H1 (cell line): ENCODE measurements at regions not wholly inside any gene's neighbourhood (a gene's known extent, or its start where the extent isn't known, plus 50 kb on each side); places are given as distances from the start of the nearest gene placed in this dataset.

Experiments
- CTCF ChIA-PET: fragments of 300-600 bp; sonication (Branson Sonifier 250); formaldehyde crosslinking; loops from one replicate; lab custom pipeline; 2021; ENCODE audit not compliant: partially characterized antibody; lab: Charles Lee
- POLR2A ChIA-PET: fragments of 300-600 bp; sonication (Branson Sonifier 250); formaldehyde crosslinking; loops from one replicate; lab custom pipeline; 2021; ENCODE audit warnings: inconsistent platforms; ENCODE audit not compliant: partially characterized antibody; lab: Charles Lee
- DNase-seq, 2 experiments: peaks; one replicate each; pipeline versions ENCODE4 v3.0.0 to v3.0.0-alpha.2; 2010 to 2022; ENCODE audit warnings: low spot score in 2 of 2, low read depth in 1 of 2, mixed read lengths in 1 of 2
- FAIRE-seq: peaks from 2 replicates; lab custom pipeline; 2011; peaks lifted over from hg19 to GRCh38; lab: Jason Lieb, UNC
- H2AFZ ChIP-seq: 2 replicates; pipeline ENCODE4 v1.8.1; 2012; ENCODE audit warnings: low read length, inconsistent platforms
- H2AK5ac ChIP-seq: 2 replicates; pipeline ENCODE4 v1.6.1; 2013; ENCODE audit warnings: low read depth, low read length
- H2BK120ac ChIP-seq: replicated peaks from 2 replicates; pipeline ENCODE3; 2013; ENCODE audit warnings: low read depth, low read length, inconsistent platforms
- H2BK12ac ChIP-seq: 2 replicates; pipeline ENCODE4 v1.6.1; 2013; ENCODE audit warnings: low read depth, low read length
- H2BK15ac ChIP-seq: 2 replicates; pipeline ENCODE4 v1.6.1; 2013; ENCODE audit warnings: low read length
- H2BK20ac ChIP-seq: 2 replicates; pipeline ENCODE4 v1.6.1; 2013; ENCODE audit warnings: low read length
- H2BK5ac ChIP-seq: 2 replicates; pipeline ENCODE4 v1.6.1; 2013; ENCODE audit warnings: low read depth, low read length
- H3K14ac ChIP-seq: 2 replicates; pipeline ENCODE4 v1.6.1; 2013; ENCODE audit warnings: inconsistent platforms; ENCODE audit not compliant: insufficient read length
- H3K18ac ChIP-seq: 2 replicates; pipeline ENCODE4 v1.6.1; 2013; ENCODE audit warnings: low read length; ENCODE audit errors: extremely low read depth
- H3K23ac ChIP-seq: 2 replicates; pipeline ENCODE4 v1.6.1; 2013; ENCODE audit warnings: inconsistent platforms; ENCODE audit not compliant: insufficient read length
- H3K23me2 ChIP-seq: 2 replicates; pipeline ENCODE4 v1.6.1; 2013; ENCODE audit warnings: low read depth, low read length
- H3K27ac ChIP-seq: 2 replicates; pipeline ENCODE4 v1.6.1; 2011; ENCODE audit warnings: low read depth, low read length, inconsistent platforms
- H3K27me3 ChIP-seq, 4 experiments: replicated peaks in 1 of 4; 1 replicate in 1 of 4; 2 replicates in 3 of 4; pipeline versions ENCODE4 v1.6.1 to v1.8.1; 2011 to 2013; ENCODE audit warnings: low read length in 3 of 4, mild to moderate bottlenecking in 3 of 4, inconsistent platforms in 2 of 4, mixed read lengths in 2 of 4, moderate library complexity in 1 of 4; ENCODE audit not compliant: control insufficient read depth in 3 of 4, insufficient read depth in 3 of 4; ENCODE audit errors: extremely low read depth in 1 of 4
- H3K36me3 ChIP-seq, 4 experiments: 2 replicates each; pipeline versions ENCODE4 v1.6.1 to v1.8.1; 2011 to 2013; ENCODE audit warnings: mild to moderate bottlenecking in 4 of 4, low read length in 3 of 4, moderate library complexity in 2 of 4, control low read depth in 1 of 4, inconsistent platforms in 1 of 4; ENCODE audit not compliant: insufficient read depth in 4 of 4, control insufficient read depth in 2 of 4
- H3K4ac ChIP-seq: replicated peaks from 2 replicates; pipeline ENCODE3; 2013; ENCODE audit warnings: low read length, low read depth, mixed read lengths, inconsistent platforms; ENCODE audit not compliant: insufficient read length
- H3K4me1 ChIP-seq, 4 experiments: replicated peaks in 1 of 4; 1 replicate in 1 of 4; 2 replicates in 3 of 4; pipeline versions ENCODE4 v1.6.1 to v1.8.1; 2011 to 2013; ENCODE audit warnings: low read length in 3 of 4, inconsistent platforms in 2 of 4, mixed read lengths in 1 of 4; ENCODE audit not compliant: insufficient read depth in 4 of 4, control insufficient read depth in 3 of 4
- H3K4me2 ChIP-seq, 2 experiments: 2 replicates each; pipeline versions ENCODE4 v1.6.1 to v1.8.1; 2011 to 2013; ENCODE audit warnings: low read depth in 2 of 2, low read length in 2 of 2, control low read depth in 1 of 2, inconsistent platforms in 1 of 2, mild to moderate bottlenecking in 1 of 2; ENCODE audit not compliant: insufficient read depth in 1 of 2
- H3K4me3 ChIP-seq, 4 experiments: fragments of 200-600, 300-600 bp in 1 of 4; sonication (generic), shearing (Covaris generic), sonication (Bioruptor Twin) in 1 of 4; 2 replicates each; pipeline versions ENCODE4 v1.5.1 to v1.8.1; 2011 to 2016; ENCODE audit warnings: low read length in 4 of 4, low read depth in 3 of 4, control low read depth in 2 of 4, inconsistent platforms in 2 of 4, mild to moderate bottlenecking in 2 of 4, mixed read lengths in 1 of 4, moderate library complexity in 1 of 4; ENCODE audit not compliant: insufficient read depth in 2 of 4; ENCODE audit errors: extremely low read depth in 1 of 4
- H3K56ac ChIP-seq: replicated peaks from 2 replicates; pipeline ENCODE3; 2013; ENCODE audit warnings: low read depth, mild to moderate bottlenecking, mixed read lengths, low read length, inconsistent platforms; ENCODE audit not compliant: insufficient read length
- H3K79me1 ChIP-seq: 2 replicates; pipeline ENCODE4 v1.6.1; 2013; ENCODE audit warnings: low read depth, low read length, control low read depth
- H3K79me2 ChIP-seq, 2 experiments: 2 replicates each; pipeline versions ENCODE4 v1.6.1 to v1.8.1; 2012 to 2013; ENCODE audit warnings: low read length in 2 of 2, mild to moderate bottlenecking in 2 of 2, inconsistent platforms in 1 of 2; ENCODE audit not compliant: insufficient read depth in 2 of 2, control insufficient read depth in 1 of 2
- H3K9ac ChIP-seq, 4 experiments: replicated peaks in 1 of 4; 1 replicate in 1 of 4; 2 replicates in 3 of 4; pipeline versions ENCODE4 v1.6.1 to v1.8.1; 2011 to 2013; ENCODE audit warnings: low read depth in 3 of 4, low read length in 3 of 4, control low read depth in 2 of 4, mild to moderate bottlenecking in 2 of 4, moderate library complexity in 2 of 4, inconsistent platforms in 1 of 4; ENCODE audit errors: extremely low read depth in 1 of 4
- H3K9me3 ChIP-seq, 2 experiments: 2 replicates each; pipeline versions ENCODE4 v1.6.1 to v1.8.1; 2012 to 2013; ENCODE audit warnings: mild to moderate bottlenecking in 2 of 2, moderate library complexity in 2 of 2, control low read depth in 1 of 2, inconsistent platforms in 1 of 2, low read depth in 1 of 2, low read length in 1 of 2, mixed read lengths in 1 of 2; ENCODE audit not compliant: insufficient read depth in 2 of 2
- H4K20me1 ChIP-seq, 2 experiments: replicated peaks in 1 of 2; 2 replicates each; pipeline versions ENCODE3 to v1.8.1; 2011 to 2013; ENCODE audit warnings: inconsistent platforms in 2 of 2, low read length in 2 of 2, mild to moderate bottlenecking in 1 of 2; ENCODE audit not compliant: insufficient read depth in 2 of 2, control insufficient read depth in 1 of 2
- H4K5ac ChIP-seq: 2 replicates; pipeline ENCODE4 v1.6.1; 2013; ENCODE audit warnings: low read length, low read depth, mixed read lengths, inconsistent platforms; ENCODE audit not compliant: insufficient read length
- H4K8ac ChIP-seq: 2 replicates; pipeline ENCODE4 v1.8.0; 2013; ENCODE audit warnings: mild to moderate bottlenecking, moderate library complexity, low read length, inconsistent platforms; ENCODE audit not compliant: insufficient read depth; ENCODE audit errors: extremely low read depth
- H4K91ac ChIP-seq: replicated peaks from 2 replicates; pipeline ENCODE3; 2013; ENCODE audit warnings: low read length, mixed read lengths, inconsistent platforms; ENCODE audit not compliant: insufficient read length
- RNF2 ChIP-seq: fragments of 200-900, 300-1000 bp; sonication (generic); IDR thresholded peaks from 2 replicates; pipeline ENCODE4 v1.7.1; 2016; ENCODE audit warnings: borderline replicate concordance, low read depth, mild to moderate bottlenecking, antibody characterized with exemption, low read length; ENCODE audit not compliant: poor library complexity, severe bottlenecking; ENCODE audit errors: missing control alignments
- WGBS, 2 experiments: shearing (Covaris generic) in 1 of 2; methylation state at CpG; one replicate each; pipeline versions ENCODE4 v1.1.6 to v1.1.7; 2013 to 2015; ENCODE audit warnings: low lambda C conversion rate in 2 of 2, mixed read lengths in 2 of 2, inconsistent platforms in 1 of 2, low coverage in 1 of 2, missing lambda C conversion rate in 1 of 2; ENCODE audit not compliant: insufficient replicate concordance in 2 of 2, insufficient coverage in 1 of 2, insufficient read length in 1 of 2; ENCODE audit errors: extremely low coverage in 1 of 2, missing lambda C conversion rate in 1 of 2; 5-methylcytosine and 5-hydroxymethylcytosine counted together

GRCh38 chr2:67841711-67842110 lies 221.1 kb downstream of the C1D start:
- FAIRE-seq (no peak), DNase-seq (no peak)
- WGBS, 2 experiments, result 77% methylated on average over 2 of the region's 2 CpGs; no CpG with 5 or more reads in 1 of the 2 experiments
- Histone ChIP-seq H3K9ac (no peak overlapping the region), H3K79me1 (no peaks in the 10 kb centered on the region), H2AFZ (no peak overlapping the region), H3K18ac (no peak overlapping the region), H3K4me2 (no peak overlapping the region), H3K27ac (no peak overlapping the region), H3K36me3 (no peaks in the 10 kb centered on the region), H2AK5ac (no peak overlapping the region), H2BK15ac (no peak overlapping the region), H4K20me1 (no peaks in the 10 kb centered on the region), H2BK120ac (no peak overlapping the region), H3K14ac (no peak overlapping the region), H4K8ac (no peak overlapping the region), H4K91ac (no peak overlapping the region), H2BK5ac (no peak overlapping the region), H3K23me2 (no peaks in the 10 kb centered on the region), H3K4me3 (no peak overlapping the region), H3K4me1 (peaks cover 0 to 8% (median 0%) of the 10 kb centered on the region in 4 experiments; a peak in 2 of 7 replicates), H3K9me3 (no peaks in the 10 kb centered on the region), H4K5ac (no peak overlapping the region), H2BK20ac (no peak overlapping the region), H3K79me2 (no peaks in the 10 kb centered on the region), H3K4ac (no peak overlapping the region), H2BK12ac (0 out of 2 replicates have a peak overlapping the region, but pooled peaks have one; percentile 17), H3K23ac (no peak overlapping the region), H3K56ac (no peak overlapping the region), H3K27me3 (no peaks in the 10 kb centered on the region)
- POLR2A ChIA-PET, result no interaction called here
- CTCF ChIA-PET, result interaction anchor here (0.7 to 10.6 kb wide), 11 partner anchors 10 to 604 kb away, joined by 3 to 96 read pairs (median 4); no protein-coding TSS in a partner anchor
- no peak for TF ChIP-seq RNF2
